GM19455 (cell line): ENCODE measurements at regions not wholly inside any gene's neighbourhood (a gene's known extent, or its start where the extent isn't known, plus 50 kb on each side); places are given as distances from the start of the nearest gene placed in this dataset.

ENCODE experiments used
- ATAC-seq: cut with Tn5 transposase; IDR thresholded peaks from one replicate; pipeline ENCODE4 v1.9.1; 2021; ENCODE audit not compliant: unreplicated experiment

DNA sequence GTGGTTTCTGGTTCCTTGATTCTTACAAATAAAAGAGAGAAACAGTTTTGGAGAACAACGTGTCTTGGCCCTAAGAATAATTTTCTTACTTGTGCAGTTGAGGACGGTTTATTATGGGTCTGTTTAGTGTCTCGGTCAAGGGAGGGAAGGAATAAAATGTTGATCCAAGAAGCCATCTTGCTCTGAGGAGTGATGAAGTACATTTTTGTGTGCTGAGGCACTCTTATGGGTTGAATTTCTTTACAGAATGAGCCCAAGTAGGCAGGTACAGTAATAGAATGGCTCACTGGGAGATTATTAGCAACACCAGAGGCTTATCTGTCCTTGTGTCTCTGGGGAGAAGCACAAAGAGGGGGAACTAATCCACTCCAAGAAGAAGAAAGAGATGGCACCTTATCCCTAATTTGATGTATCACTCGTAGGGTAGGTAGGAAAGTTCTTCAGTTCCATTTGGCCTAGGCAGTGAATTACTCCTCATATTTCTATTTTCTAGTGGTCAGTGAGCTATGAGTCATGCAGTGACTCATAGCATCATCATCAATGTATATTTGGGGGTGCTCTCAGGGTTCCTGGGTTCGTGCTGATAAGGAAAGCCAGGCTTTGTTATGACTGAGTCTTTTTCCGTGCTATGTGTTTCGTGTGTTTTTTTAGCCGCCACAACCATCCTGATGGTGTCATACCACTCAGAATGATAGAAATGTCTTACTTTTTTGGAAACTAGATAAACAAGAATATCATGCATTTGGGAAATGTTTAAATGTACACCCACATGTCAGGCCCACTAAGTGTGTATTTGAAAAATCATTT, 250.1 kb upstream of the CTAGE1 start:
- ATAC-seq, result no peak

- no peak for ATAC-seq
These were observed 250.8 kb upstream of the CTAGE1 start for GRCh38 chr18:22668496-22668895.

- no peak for ATAC-seq
These were observed 253.2 kb upstream of the CTAGE1 start for GRCh38 chr18:22670914-22671313.

DNA sequence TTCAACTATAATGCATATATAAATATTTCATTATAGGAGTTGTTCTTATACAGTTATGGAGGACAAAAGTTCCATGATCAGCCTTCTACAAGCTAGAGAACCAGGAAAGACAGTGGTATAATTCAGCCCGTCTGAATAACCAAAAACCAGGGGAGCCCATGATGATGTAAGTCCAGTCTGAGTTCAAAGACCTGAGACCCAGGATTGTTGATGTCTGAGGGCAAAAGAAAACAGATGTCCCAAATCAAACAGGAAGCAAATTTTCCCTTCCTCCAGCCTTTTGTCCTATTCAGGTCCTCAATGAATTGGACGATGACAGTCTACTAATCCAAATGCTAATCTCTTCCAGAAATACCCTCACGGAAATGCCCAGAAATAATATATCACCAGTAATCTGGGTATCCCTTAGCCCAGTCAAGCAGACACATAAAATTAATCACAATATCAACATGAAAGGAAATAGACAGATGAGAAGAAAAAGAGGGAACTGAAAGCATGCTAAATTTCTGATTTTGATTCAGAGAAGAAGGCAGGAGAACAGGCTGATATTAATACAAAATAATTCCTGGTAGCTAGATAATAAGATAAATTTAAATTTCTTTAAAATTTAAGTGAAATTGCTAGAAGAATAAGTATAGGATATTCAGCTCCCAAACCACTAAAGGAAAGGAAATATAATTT, 255.6 kb upstream of the CTAGE1 start:
- ATAC-seq, result no peak

DNA sequence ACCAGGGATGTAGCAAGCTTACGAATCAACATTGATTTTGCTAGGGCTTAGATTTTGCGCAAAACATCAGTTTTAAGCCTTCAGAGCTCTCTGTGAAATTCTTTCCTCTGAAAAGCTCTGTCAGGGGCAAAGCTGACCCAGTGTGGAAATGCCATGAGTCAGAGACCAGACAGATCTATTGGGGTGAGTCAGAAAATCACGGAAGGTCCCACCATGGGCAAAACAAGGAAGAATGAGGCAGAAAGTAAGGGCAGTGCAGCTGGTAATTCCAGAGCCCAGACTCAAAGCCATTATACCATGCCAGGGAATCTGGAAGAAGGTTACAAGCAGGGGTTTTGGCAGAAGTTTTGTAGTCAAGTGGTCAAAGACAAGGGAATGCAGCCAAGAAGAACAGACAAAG, 256.6 kb upstream of the CTAGE1 start:
- ATAC-seq, result no peak

GRCh38 chr18:22675006-22675405, 257.3 kb upstream of the CTAGE1 start:
- ATAC-seq, result no peak

DNA sequence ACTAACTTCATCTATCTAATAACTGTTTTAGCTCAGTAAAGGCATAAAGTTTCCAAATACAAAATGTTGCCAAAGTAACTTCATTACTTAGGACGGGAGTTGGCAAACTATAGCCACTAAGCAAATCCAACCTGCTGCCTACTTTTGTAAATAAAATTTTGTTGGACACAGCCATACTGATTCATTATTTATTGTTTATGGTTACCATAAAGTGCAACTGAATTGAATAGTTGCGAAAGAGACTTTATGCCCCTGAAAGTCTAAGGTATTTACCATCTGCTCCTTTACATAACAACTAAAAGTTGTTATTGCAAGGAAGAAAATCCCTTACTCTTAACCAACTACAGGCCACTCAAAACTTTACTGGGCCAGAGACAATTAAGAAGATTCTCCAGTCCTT, 256.7 kb upstream of the RBBP8 start:
- ATAC-seq, result no peak

DNA sequence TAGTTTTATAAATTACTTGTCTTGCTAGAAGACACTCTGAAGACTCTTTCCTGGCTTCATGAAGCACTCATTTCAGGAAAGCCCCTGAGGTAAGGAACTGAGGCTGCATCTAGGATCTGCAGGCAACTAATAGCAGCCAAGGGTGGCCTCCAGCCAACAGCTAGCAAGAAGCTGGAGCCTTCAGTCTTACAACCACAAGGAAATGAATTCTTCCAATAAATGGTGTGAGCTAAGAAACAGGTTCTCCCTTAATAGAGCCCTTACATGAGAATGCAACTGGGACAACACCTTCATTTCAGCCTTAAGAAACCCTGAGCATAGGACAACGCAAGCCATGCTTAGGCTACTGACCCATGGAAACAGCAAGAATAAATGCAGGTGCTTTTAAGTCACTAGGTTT, 254.6 kb upstream of the RBBP8 start:
- no peak for ATAC-seq

GRCh38 chr18:22680944-22681343, 252.2 kb upstream of the RBBP8 start:
- no peak for ATAC-seq

DNA sequence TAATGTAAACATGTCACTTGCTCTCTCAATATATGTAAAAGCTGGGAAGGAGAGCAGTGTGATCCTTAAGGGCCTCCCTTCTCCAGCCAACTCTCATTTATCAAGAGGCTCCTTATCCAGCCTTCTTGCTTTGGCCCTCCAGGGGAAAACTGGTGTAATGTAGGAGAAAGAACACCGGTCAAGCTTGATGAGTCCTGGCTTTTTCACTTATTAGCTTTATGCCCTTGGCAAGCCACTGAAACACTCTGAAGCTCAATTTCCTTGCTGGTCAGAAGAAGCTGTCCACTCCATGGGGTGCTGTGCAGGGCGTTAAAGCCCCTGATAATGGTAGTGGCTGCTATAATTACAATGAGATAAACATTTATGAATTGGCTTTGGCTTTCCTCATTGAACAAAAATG, 251.2 kb upstream of the RBBP8 start:
- no peak for ATAC-seq

DNA sequence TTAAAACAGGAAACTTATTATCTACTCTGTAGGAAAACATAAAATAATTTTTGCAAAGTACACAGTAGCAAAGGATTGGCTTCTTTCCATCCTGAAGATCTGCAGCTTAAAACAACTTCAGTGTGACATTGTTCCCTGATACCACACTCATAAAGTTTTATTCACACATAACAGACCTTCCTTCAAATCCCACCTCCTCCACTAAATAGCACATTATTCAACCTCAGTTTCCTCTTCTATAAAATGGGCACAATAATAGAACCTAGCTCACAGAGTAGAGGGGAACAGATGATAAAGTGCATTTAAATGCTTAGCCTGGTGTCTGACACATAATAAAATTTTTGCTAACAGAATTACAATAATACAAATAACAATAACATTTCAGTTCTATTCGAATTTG, 250.4 kb upstream of the RBBP8 start:
- no peak for ATAC-seq

DNA sequence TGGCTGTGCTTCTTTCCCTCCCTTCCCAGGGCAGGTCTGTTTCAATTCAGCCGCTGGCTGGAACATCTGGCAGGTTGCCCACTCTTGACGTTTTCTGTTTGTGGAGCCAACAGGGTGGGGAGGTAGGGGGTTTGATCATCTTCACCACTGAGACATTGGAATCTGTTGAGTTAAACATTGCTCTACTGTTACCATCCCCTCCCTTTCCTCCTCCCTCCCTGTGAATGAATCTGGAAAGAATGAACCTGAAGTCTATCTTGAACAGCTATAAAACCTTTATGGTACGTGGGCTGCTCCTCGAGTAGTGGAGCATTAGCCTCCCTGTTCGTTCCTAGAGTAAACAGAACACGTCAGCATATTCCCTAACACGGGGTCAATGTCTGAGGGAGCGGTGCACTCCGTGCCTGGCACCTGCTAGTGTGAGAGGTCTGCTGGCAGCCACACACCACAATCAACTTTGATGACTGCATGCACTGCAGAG, 249.9 kb upstream of the RBBP8 start:
- no peak for ATAC-seq

DNA sequence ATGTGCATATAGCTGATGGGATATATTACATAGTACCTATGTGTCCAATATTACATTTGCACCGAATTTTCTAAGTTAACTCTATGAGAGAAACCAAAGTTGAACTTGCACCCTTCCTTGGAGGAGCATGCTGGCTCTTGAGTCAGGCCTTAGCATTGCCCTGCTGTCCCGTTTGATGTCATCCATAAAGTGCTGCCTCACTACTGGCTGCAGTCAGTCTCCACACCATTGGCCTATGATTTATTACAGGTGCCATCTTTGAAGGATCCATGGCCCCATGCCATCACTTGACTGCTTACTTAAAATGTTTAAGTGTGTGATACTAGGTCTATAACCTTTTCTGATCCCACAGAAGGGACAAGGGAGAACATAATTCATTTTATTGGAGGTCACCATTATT, 249.3 kb upstream of the RBBP8 start:
- no peak for ATAC-seq

GRCh38 chr18:22684268-22684667, 248.9 kb upstream of the RBBP8 start:
- ATAC-seq, result no peak

- ATAC-seq, result no peak
These were observed 247.3 kb upstream of the RBBP8 start for GRCh38 chr18:22685788-22686187.

- ATAC-seq, result no peak
These were observed 245.0 kb upstream of the RBBP8 start for GRCh38 chr18:22687892-22688680.

- no peak for ATAC-seq
These were observed 244.1 kb upstream of the RBBP8 start for GRCh38 chr18:22688877-22689496.

GRCh38 chr18:22689712-22690111, 243.4 kb upstream of the RBBP8 start:
- ATAC-seq, result no peak

DNA sequence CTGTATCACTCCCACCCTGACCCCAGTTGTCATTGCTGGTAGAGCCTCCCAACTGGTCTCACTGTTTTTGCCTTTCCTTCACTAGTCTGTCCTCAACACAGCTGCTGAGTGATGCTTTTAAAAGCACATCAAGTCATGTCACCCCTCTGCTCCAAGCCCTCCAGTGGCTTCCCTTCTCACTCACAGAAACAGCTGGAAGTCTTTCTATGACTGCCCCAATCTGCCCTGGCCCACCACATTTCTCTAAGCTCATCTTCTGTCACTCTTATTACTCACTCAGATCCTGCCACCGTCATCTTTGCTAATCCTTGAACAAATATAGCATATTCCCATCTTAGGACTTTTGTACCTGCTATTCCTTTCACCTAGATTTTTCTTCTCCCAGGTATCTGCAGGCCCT, 242.6 kb upstream of the RBBP8 start:
- no peak for ATAC-seq

- no peak for ATAC-seq
These were observed 241.0 kb upstream of the RBBP8 start for GRCh38 chr18:22691946-22692710.

GRCh38 chr18:22694954-22695353, 238.2 kb upstream of the RBBP8 start:
- ATAC-seq, result no peak
